ENCODE measurements at regions not wholly inside any gene's neighbourhood (a gene's known extent, or its start where the extent isn't known, plus 50 kb on each side); places are given as distances from the start of the nearest gene placed in this dataset.
"Not testable (repeated sequence)": the region's sequence is repeated elsewhere in the genome, so short reads cannot be mapped to it uniquely, and the experiment has no call there.

- TF ChIP-seq CTCF (conservative IDR thresholded peaks at IDR 0.05; ENCODE audit: control insufficient read depth, insufficient read depth, low read depth, low read length) = no peak
- no peak overlapping the region for H3K4me3 ChIP-seq (ENCODE audit: control insufficient read depth, low read depth, low read length)
- DNase-seq (ENCODE audit: low read depth) = no peak
These were observed 72.9 kb downstream of the ZNF783 start for GRCh38 chr7:149334930-149335329.

GRCh38 chr7:149348758-149349369 is 86.9 kb downstream of the ZNF783 start:
- TF ChIP-seq CTCF (conservative IDR thresholded peaks at IDR 0.05; ENCODE audit: control insufficient read depth, insufficient read depth, low read depth, low read length) = no peak
- no peak for DNase-seq (ENCODE audit: low read depth)
- H3K4me3 ChIP-seq (ENCODE audit: control insufficient read depth, low read depth, low read length) = no peak overlapping the region

- no peak for DNase-seq (ENCODE audit: low read depth)
- TF ChIP-seq CTCF (conservative IDR thresholded peaks at IDR 0.05; ENCODE audit: control insufficient read depth, insufficient read depth, low read depth, low read length) = no peak
- no peak overlapping the region for H3K4me3 ChIP-seq (ENCODE audit: control insufficient read depth, low read depth, low read length)
These were observed 91.9 kb downstream of the ZNF783 start for GRCh38 chr7:149353739-149354504.

- H3K4me3 ChIP-seq (ENCODE audit: control insufficient read depth, low read depth, low read length); DNase-seq (ENCODE audit: low read depth): not testable (repeated sequence)
These were observed 93.0 kb downstream of the ZNF783 start for GRCh38 chr7:149355035-149355389.

GRCh38 chr7:149355390-149356048 is 93.5 kb downstream of the ZNF783 start:
- peak; percentile 32 for DNase-seq (ENCODE audit: low read depth)
- H3K4me3 ChIP-seq (ENCODE audit: control insufficient read depth, low read depth, low read length) = no peak overlapping the region
- no peak for TF ChIP-seq CTCF (conservative IDR thresholded peaks at IDR 0.05; ENCODE audit: control insufficient read depth, insufficient read depth, low read depth, low read length)

GRCh38 chr7:149362696-149363095 is 98.2 kb downstream of the ZNF777 start:
- H3K4me3 ChIP-seq (ENCODE audit: control insufficient read depth, low read depth, low read length) = no peak overlapping the region
- TF ChIP-seq CTCF (conservative IDR thresholded peaks at IDR 0.05; ENCODE audit: control insufficient read depth, insufficient read depth, low read depth, low read length) = no peak
- DNase-seq (ENCODE audit: low read depth) = no peak
